ENCODE measurements at regions not wholly inside any gene's neighbourhood (a gene's known extent, or its start where the extent isn't known, plus 50 kb on each side); places are given as distances from the start of the nearest gene placed in this dataset.
"Not testable (repeated sequence)": the region's sequence is repeated elsewhere in the genome, so short reads cannot be mapped to it uniquely, and the experiment has no call there.

DNA sequence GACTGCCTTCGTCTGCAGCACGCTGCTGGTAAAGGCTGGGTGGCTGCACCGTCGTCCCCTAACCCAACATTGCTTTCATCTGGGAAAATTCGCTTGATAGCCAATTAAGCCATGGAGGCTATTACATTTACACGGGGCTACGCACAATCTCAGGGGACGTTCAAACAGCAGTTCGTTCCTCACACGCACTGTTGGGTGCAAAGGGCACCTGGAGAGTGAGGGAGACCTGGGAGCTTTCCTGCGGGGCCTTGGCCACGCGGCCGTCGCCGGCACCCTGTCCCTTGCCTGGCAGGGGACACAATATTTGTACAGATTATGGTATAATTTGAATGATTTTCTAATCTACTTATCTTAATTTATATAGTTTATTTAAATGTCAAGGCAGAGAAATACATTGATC is 76.2 kb upstream of the AGAP9 start:
- not testable (repeated sequence) for H3K56ac ChIP-seq (ENCODE audit: low read length); H3K79me2 ChIP-seq (ENCODE audit: control insufficient read depth, insufficient read depth, low read length); DNase-seq; H3K18ac ChIP-seq (ENCODE audit: low read length); H2AK5ac ChIP-seq (ENCODE audit: low read length); H3K4ac ChIP-seq (ENCODE audit: low read depth, low read length); H2BK5ac ChIP-seq (ENCODE audit: low read length); H3K4me3 ChIP-seq (ENCODE audit: low read length); H3K27ac ChIP-seq (ENCODE audit: low read depth, low read length); H3K79me1 ChIP-seq (ENCODE audit: low read length); H3K4me2 ChIP-seq (ENCODE audit: low read length); H3K4me1 ChIP-seq (ENCODE audit: control insufficient read depth, low read depth, low read length); H3K27me3 ChIP-seq (ENCODE audit: insufficient read depth, low read length, poor library complexity); H3K23ac ChIP-seq (ENCODE audit: low read length); H4K5ac ChIP-seq (ENCODE audit: low read length); H3K9ac ChIP-seq (ENCODE audit: low read length); H2BK15ac ChIP-seq (replicated peaks; ENCODE audit: low read depth); H3K36me3 ChIP-seq (ENCODE audit: control insufficient read depth, insufficient read depth, low read length); H2BK120ac ChIP-seq (ENCODE audit: low read depth, low read length); H4K8ac ChIP-seq (ENCODE audit: low read depth, low read length)
- no CpG with 5 or more reads among the region's 16 CpGs for WGBS (ENCODE audit: extremely low coverage, insufficient coverage, low lambda C conversion rate)

DNA sequence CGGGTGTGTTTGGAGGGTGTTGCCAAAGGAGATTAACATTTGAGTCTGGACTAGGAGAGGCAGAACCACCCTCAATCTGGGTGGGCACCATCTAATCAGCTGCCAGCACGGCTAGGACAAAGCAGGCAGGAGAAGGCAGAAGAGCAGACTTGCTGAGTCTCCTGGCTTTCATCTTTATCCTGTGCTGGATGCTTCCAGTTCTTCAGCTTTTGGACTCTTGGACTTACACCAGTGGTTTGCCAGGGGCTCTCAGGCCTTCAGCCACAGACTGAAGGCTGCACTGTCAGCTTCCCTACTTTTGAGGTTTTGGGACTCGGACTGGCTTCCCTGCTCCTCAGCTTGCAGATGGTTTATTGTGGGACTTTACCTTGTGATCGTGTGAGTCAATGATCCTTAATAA is 70.4 kb upstream of the AGAP9 start:
- not testable (repeated sequence) for H3K4me1 ChIP-seq (ENCODE audit: control insufficient read depth, low read depth, low read length); H2AK5ac ChIP-seq (ENCODE audit: low read length); H3K23ac ChIP-seq (ENCODE audit: low read length); H2BK5ac ChIP-seq (ENCODE audit: low read length); H3K9ac ChIP-seq (ENCODE audit: low read length); H3K27ac ChIP-seq (ENCODE audit: low read depth, low read length); H3K36me3 ChIP-seq (ENCODE audit: control insufficient read depth, insufficient read depth, low read length); H3K27me3 ChIP-seq (ENCODE audit: insufficient read depth, low read length, poor library complexity); H4K5ac ChIP-seq (ENCODE audit: low read length); H3K4me3 ChIP-seq (ENCODE audit: low read length); H2BK120ac ChIP-seq (ENCODE audit: low read depth, low read length); H3K79me1 ChIP-seq (ENCODE audit: low read length); H3K56ac ChIP-seq (ENCODE audit: low read length); H4K8ac ChIP-seq (ENCODE audit: low read depth, low read length); H3K18ac ChIP-seq (ENCODE audit: low read length); H3K79me2 ChIP-seq (ENCODE audit: control insufficient read depth, insufficient read depth, low read length); DNase-seq; H3K4me2 ChIP-seq (ENCODE audit: low read length); H3K4ac ChIP-seq (ENCODE audit: low read depth, low read length); H2BK15ac ChIP-seq (replicated peaks; ENCODE audit: low read depth)
- WGBS (ENCODE audit: extremely low coverage, insufficient coverage, low lambda C conversion rate), result no CpG with 5 or more reads among the region's 4 CpGs

DNA sequence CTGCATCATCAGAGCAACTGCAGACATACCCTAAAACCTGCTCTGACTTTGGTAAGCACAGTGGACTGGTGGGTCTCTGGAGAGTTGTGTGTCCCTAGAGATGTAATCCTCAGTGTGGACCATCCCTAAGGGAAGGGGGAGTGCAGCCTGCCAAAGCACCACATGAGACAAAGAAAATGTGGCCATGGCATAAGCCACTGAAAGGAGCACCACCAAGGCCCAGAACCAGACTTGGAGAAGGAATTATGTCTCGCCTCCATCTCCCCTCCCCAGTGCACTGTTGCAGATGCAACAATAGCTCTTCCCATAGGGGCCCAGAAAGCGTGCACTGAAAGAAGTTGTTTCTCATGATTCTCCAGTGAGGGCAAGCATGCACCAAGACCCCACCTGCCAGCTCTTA is 69.7 kb upstream of the AGAP9 start:
- H3K56ac ChIP-seq (ENCODE audit: low read length); H3K4me3 ChIP-seq (ENCODE audit: low read length); DNase-seq; H3K27me3 ChIP-seq (ENCODE audit: insufficient read depth, low read length, poor library complexity); H3K4me2 ChIP-seq (ENCODE audit: low read length); H2BK120ac ChIP-seq (ENCODE audit: low read depth, low read length); H4K5ac ChIP-seq (ENCODE audit: low read length); H3K18ac ChIP-seq (ENCODE audit: low read length); H4K8ac ChIP-seq (ENCODE audit: low read depth, low read length); H3K23ac ChIP-seq (ENCODE audit: low read length); H2BK5ac ChIP-seq (ENCODE audit: low read length); H3K79me2 ChIP-seq (ENCODE audit: control insufficient read depth, insufficient read depth, low read length); H3K9ac ChIP-seq (ENCODE audit: low read length); H3K27ac ChIP-seq (ENCODE audit: low read depth, low read length); H3K4me1 ChIP-seq (ENCODE audit: control insufficient read depth, low read depth, low read length); H3K4ac ChIP-seq (ENCODE audit: low read depth, low read length); H3K36me3 ChIP-seq (ENCODE audit: control insufficient read depth, insufficient read depth, low read length); H3K79me1 ChIP-seq (ENCODE audit: low read length); H2AK5ac ChIP-seq (ENCODE audit: low read length); H2BK15ac ChIP-seq (replicated peaks; ENCODE audit: low read depth): not testable (repeated sequence)
- WGBS (ENCODE audit: extremely low coverage, insufficient coverage, low lambda C conversion rate), result no CpG with 5 or more reads among the region's 2 CpGs

DNA sequence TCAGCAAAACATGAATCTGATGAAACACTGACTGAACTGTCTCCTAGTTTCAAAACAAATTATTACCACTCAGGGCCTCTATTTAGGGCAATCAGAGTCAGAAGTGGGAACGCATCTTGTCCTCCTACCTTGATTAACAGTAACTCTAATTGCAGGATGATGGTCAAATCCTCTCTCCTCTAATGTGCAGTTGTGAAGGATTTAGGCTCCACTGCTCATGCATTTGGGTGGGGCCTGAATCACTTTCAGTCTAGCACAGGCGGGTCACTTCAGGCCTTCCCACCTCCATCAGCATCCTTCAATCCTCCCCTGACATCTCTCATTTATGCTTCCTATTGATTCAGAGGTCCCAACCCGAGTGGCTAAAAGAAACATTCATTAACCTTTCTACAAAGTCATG is 67.5 kb upstream of the AGAP9 start:
- not testable (repeated sequence) for H3K79me1 ChIP-seq (ENCODE audit: low read length); H2BK15ac ChIP-seq (replicated peaks; ENCODE audit: low read depth); H3K27ac ChIP-seq (ENCODE audit: low read depth, low read length); H3K4me3 ChIP-seq (ENCODE audit: low read length); H4K5ac ChIP-seq (ENCODE audit: low read length); H3K56ac ChIP-seq (ENCODE audit: low read length); H3K4ac ChIP-seq (ENCODE audit: low read depth, low read length); H3K36me3 ChIP-seq (ENCODE audit: control insufficient read depth, insufficient read depth, low read length); H3K9ac ChIP-seq (ENCODE audit: low read length); H3K27me3 ChIP-seq (ENCODE audit: insufficient read depth, low read length, poor library complexity); H3K4me1 ChIP-seq (ENCODE audit: control insufficient read depth, low read depth, low read length); H3K18ac ChIP-seq (ENCODE audit: low read length); H4K8ac ChIP-seq (ENCODE audit: low read depth, low read length); H2BK120ac ChIP-seq (ENCODE audit: low read depth, low read length); DNase-seq; H3K4me2 ChIP-seq (ENCODE audit: low read length); H2AK5ac ChIP-seq (ENCODE audit: low read length); H3K23ac ChIP-seq (ENCODE audit: low read length); H2BK5ac ChIP-seq (ENCODE audit: low read length); H3K79me2 ChIP-seq (ENCODE audit: control insufficient read depth, insufficient read depth, low read length)
- WGBS (ENCODE audit: extremely low coverage, insufficient coverage, low lambda C conversion rate), result no CpG with 5 or more reads among the region's 3 CpGs

DNA sequence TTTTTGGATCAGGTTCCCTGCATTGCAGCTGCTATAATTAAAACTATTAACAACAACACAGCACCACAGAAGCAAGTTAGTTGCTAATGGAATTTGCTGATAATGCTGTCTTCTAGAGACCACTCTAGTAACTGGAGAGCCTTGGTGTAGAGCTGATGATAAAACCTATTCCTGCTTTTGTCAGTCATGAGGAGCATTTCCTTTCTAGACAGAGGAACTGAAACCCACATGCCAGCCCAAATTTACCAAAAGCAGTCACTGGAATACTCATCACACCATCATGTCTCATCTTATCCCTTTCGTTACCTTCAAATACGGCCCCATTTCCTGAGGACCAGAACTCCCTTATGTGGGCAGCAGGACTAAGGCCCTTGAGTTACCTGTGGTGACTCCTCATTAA is 67.1 kb upstream of the AGAP9 start:
- not testable (repeated sequence) for H3K27me3 ChIP-seq (ENCODE audit: insufficient read depth, low read length, poor library complexity); H3K79me2 ChIP-seq (ENCODE audit: control insufficient read depth, insufficient read depth, low read length); H2AK5ac ChIP-seq (ENCODE audit: low read length); H2BK120ac ChIP-seq (ENCODE audit: low read depth, low read length); H2BK5ac ChIP-seq (ENCODE audit: low read length); DNase-seq; H3K4me1 ChIP-seq (ENCODE audit: control insufficient read depth, low read depth, low read length); H3K27ac ChIP-seq (ENCODE audit: low read depth, low read length); H3K9ac ChIP-seq (ENCODE audit: low read length); H3K79me1 ChIP-seq (ENCODE audit: low read length); H3K23ac ChIP-seq (ENCODE audit: low read length); H3K56ac ChIP-seq (ENCODE audit: low read length); H4K5ac ChIP-seq (ENCODE audit: low read length); H4K8ac ChIP-seq (ENCODE audit: low read depth, low read length); H3K4me3 ChIP-seq (ENCODE audit: low read length); H3K18ac ChIP-seq (ENCODE audit: low read length); H2BK15ac ChIP-seq (replicated peaks; ENCODE audit: low read depth); H3K4ac ChIP-seq (ENCODE audit: low read depth, low read length); H3K36me3 ChIP-seq (ENCODE audit: control insufficient read depth, insufficient read depth, low read length); H3K4me2 ChIP-seq (ENCODE audit: low read length)
- no CpG with 5 or more reads among the region's 2 CpGs for WGBS (ENCODE audit: extremely low coverage, insufficient coverage, low lambda C conversion rate)

DNA sequence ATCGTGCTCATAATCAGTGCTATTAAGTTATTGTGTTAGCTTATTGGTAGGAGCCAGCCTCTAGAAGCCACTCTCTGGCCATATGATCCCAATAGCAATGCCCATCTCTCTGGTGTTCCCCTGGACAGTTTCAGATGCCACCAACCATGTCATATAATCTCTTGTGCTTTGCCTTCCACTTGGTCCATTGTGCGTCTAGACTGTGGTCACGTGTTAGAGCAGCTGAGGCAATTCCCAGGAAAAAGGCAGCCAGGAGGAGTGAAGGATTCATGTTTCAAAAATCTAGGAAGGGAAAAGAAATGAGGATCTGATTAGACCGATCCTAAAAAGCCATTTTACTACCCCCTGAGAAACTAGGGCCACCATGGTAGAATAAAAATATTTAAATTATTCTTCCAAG is 58.6 kb upstream of the AGAP9 start:
- not testable (repeated sequence) for H2BK5ac ChIP-seq (ENCODE audit: low read length); H4K5ac ChIP-seq (ENCODE audit: low read length); H3K4me1 ChIP-seq (ENCODE audit: control insufficient read depth, low read depth, low read length); H3K79me1 ChIP-seq (ENCODE audit: low read length); H3K79me2 ChIP-seq (ENCODE audit: control insufficient read depth, insufficient read depth, low read length); H3K56ac ChIP-seq (ENCODE audit: low read length); H3K18ac ChIP-seq (ENCODE audit: low read length); H3K23ac ChIP-seq (ENCODE audit: low read length); H4K8ac ChIP-seq (ENCODE audit: low read depth, low read length); H3K4me3 ChIP-seq (ENCODE audit: low read length); H2BK15ac ChIP-seq (replicated peaks; ENCODE audit: low read depth); H3K27ac ChIP-seq (ENCODE audit: low read depth, low read length); H2BK120ac ChIP-seq (ENCODE audit: low read depth, low read length); H3K36me3 ChIP-seq (ENCODE audit: control insufficient read depth, insufficient read depth, low read length); H3K9ac ChIP-seq (ENCODE audit: low read length); H3K4ac ChIP-seq (ENCODE audit: low read depth, low read length); H3K4me2 ChIP-seq (ENCODE audit: low read length); DNase-seq; H2AK5ac ChIP-seq (ENCODE audit: low read length); H3K27me3 ChIP-seq (ENCODE audit: insufficient read depth, low read length, poor library complexity)
- WGBS (ENCODE audit: extremely low coverage, insufficient coverage, low lambda C conversion rate), result no CpG with 5 or more reads among the region's 4 CpGs

All from mesendoderm (in vitro differentiated cells).